Coronary artery (tissue), 2 donors: ENCODE measurements at regions not wholly inside any gene's neighbourhood (a gene's known extent, or its start where the extent isn't known, plus 50 kb on each side); places are given as distances from the start of the nearest gene placed in this dataset.

Source experiments
- DNase-seq: peaks from one replicate; pipeline ENCODE4 v3.0.0-alpha.2; 2017; ENCODE audit warnings: low spot score
- H3K27ac ChIP-seq, 2 donors: fragments of 200-600 bp; sonication (generic); one replicate each; pipeline ENCODE4 v1.5.1; 2016 to 2019
- H3K4me3 ChIP-seq: fragments of 200-600 bp; sonication (generic); 2 replicates; pipeline ENCODE4 v1.5.1; 2016; ENCODE audit warnings: mild to moderate bottlenecking, moderate library complexity
- TF ChIP-seq, protein P1 (sequence below): fragments of 200-600 bp; sonication (generic); IDR thresholded peaks from one replicate; pipeline ENCODE4 v1.5.1; 2019; ENCODE audit warnings: antibody characterized with exemption

DNA sequence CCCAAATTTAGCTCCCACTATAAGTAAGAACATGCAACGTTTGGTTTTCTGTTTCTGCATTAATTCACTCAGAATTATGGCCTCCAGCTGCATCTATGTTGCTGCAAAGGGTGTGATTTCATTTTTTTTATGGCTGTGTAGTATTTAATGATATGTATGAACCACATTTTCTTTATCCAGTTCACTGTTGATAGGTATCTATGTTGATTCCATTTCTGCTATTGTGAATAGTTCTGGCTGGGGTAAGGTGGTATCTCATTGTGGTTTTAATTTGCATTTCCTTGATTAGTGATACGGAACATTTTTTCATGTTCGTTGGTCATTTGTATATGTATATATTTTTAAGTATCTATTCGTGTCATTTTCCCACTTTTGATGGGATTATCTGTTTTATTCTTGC lies 674.3 kb downstream of the NUP35 start:
- TF ChIP-seq, protein P1, sequence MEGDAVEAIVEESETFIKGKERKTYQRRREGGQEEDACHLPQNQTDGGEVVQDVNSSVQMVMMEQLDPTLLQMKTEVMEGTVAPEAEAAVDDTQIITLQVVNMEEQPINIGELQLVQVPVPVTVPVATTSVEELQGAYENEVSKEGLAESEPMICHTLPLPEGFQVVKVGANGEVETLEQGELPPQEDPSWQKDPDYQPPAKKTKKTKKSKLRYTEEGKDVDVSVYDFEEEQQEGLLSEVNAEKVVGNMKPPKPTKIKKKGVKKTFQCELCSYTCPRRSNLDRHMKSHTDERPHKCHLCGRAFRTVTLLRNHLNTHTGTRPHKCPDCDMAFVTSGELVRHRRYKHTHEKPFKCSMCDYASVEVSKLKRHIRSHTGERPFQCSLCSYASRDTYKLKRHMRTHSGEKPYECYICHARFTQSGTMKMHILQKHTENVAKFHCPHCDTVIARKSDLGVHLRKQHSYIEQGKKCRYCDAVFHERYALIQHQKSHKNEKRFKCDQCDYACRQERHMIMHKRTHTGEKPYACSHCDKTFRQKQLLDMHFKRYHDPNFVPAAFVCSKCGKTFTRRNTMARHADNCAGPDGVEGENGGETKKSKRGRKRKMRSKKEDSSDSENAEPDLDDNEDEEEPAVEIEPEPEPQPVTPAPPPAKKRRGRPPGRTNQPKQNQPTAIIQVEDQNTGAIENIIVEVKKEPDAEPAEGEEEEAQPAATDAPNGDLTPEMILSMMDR = no peak
- DNase-seq = no peak
- H3K4me3 ChIP-seq = no peak overlapping the region

DNA sequence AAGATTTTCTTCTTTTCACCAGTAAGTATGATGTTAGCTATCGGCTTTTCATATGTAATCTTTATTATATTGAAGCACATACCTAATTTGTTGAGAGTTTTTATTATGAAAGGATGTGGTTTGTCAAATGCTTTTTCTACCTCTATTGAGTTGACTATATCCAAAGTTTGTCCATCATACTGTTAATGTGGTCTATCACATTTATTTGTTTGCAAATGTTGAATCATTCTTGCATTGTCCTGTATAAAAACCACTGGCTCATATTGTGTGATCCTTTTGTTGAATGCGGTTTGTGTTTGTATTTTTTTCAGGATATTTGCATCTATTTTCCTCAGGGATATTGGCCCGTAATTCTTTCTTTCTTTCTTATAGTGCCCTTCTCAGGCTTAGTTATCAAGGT lies 675.5 kb downstream of the NUP35 start:
- no peak overlapping the region for H3K27ac ChIP-seq
- DNase-seq = no peak
- TF ChIP-seq, protein P1 = no peak
- H3K4me3 ChIP-seq = no peak overlapping the region

More for the DNA sequence above, 674.3 kb downstream of the NUP35 start:
- H3K27ac ChIP-seq = no peak overlapping the region

DNA sequence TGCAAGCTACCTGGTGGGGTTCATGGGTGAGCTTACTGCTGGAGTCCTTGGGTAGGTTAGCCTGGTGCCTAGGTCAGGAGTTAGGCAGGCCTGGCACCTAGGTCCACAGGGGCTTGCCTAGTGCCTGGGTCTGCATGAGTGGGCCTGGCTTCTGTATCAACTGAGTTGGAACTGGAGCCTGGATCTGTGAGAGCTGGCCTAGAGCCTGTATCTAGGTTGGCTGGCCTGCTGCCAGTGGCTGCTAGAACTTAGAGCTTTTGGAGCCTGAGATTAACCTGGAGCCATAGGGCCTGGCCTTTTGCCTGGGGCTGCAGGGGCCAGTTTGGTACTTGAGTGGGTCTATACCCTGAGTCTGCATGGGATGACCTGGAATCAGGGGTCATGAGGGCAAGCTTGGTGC lies 679.4 kb downstream of the NUP35 start:
- TF ChIP-seq, protein P1 = no peak
- Histone ChIP-seq H3K27ac (no peak overlapping the region), H3K4me3 (no peak overlapping the region)
- DNase-seq = no peak

DNA sequence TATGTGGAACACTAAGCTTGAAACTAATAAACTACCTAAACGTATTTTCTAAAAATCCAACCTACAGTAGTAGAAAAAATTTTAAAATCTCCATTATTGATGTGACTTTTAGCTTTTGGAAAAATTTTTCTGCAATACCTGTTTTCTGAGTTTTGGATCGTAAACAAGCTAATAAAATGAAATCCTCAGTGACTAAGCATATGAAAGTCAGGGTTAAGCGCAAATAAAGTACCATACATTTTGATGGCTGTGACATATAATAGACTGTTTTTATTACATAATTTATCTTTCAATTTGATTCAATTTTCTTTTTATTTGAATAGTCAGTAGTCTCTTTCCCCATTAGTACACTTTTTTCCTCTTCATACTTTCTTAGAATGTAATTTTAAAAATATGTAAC lies 683.6 kb downstream of the NUP35 start:
- TF ChIP-seq, protein P1 = no peak
- H3K4me3 ChIP-seq = no peak overlapping the region
- H3K27ac ChIP-seq = no peak overlapping the region
- DNase-seq = no peak

DNA sequence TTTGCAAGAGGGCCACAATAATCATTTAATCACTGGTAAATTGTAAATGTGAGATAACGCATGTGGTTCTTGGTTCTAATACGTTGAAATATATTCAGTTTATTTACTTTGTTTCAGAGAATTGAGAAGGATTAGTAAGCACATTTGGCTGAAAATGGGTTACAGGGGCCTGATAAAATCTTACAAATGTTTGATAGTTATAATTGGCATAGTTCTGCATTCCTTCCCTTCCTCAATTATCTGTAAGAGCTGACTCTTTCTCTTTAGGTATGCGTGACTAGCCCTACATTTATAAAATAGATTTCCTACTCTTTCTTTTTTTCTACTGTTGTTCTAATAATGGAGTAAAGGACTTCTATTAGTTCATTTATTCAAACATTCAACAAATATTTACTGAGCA lies 685.2 kb downstream of the NUP35 start:
- TF ChIP-seq, protein P1 = no peak

DNA sequence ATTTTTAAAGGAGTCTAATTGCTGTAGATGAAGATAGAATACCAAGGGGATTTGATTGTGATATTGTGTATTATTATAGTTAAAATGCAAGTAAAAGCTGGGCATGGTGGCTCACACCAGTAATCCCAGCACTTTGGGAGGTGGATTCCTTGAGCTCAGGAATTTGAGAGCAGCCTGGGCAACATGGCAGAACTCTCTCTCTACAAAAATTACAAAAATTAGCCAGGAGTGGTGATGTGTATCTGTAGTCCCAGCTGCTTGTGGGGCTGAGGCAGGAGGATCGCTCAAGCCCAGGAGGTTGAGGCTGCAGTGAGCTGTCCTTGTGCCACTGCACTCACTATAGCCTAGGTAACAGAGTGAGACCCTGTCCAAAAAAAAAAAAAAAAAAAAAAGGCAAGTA lies 687.0 kb downstream of the NUP35 start:
- no peak overlapping the region for H3K4me3 ChIP-seq
- H3K27ac ChIP-seq = no peak overlapping the region
- no peak for DNase-seq
- TF ChIP-seq, protein P1 = no peak

More for the DNA sequence above, 685.2 kb downstream of the NUP35 start:
- Histone ChIP-seq H3K27ac (no peak overlapping the region), H3K4me3 (no peak overlapping the region)
- no peak for DNase-seq

DNA sequence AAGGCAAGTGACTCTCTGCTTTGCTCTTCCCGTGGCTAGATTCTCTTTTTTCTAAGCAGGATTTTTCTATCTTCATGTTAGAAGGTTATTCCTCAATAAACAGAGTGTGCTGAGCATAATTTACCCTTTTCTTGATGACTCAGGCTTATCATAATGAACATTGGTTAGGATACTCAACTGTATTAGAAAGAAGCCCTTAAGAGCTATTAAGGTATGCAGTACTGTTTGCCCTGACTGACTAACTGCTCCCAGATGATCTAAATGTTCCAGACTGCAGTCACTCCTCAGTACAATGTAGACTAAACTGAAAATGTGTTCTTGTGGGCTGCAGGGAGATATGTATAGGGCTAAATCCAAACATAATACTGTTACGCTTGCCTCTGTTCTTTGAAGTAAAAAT lies 687.8 kb downstream of the NUP35 start:
- Histone ChIP-seq H3K4me3 (no peak overlapping the region), H3K27ac (no peak overlapping the region)
- TF ChIP-seq, protein P1 = no peak
- DNase-seq = no peak
